OCI-LY1 (cell line): ENCODE measurements at regions not wholly inside any gene's neighbourhood (a gene's known extent, or its start where the extent isn't known, plus 50 kb on each side); places are given as distances from the start of the nearest gene placed in this dataset.

Experiments used
- EZH2 ChIP-seq: fragments of 200-600 bp; sonication (generic), shearing (Covaris generic); IDR thresholded peaks from 2 replicates; pipeline ENCODE4 v1.8.0; 2017; ENCODE audit warnings: borderline replicate concordance, mixed run types, mild to moderate bottlenecking, antibody characterized with exemption, low read length, moderate library complexity, mixed read lengths
- TF ChIP-seq, protein P1 (sequence below): fragments of 200-600 bp; sonication (generic), shearing (Covaris generic); IDR thresholded peaks from 2 replicates; pipeline ENCODE4 v1.5.1; 2017; ENCODE audit warnings: mild to moderate bottlenecking, antibody characterized with exemption, low read length, moderate library complexity, mixed read lengths

DNA sequence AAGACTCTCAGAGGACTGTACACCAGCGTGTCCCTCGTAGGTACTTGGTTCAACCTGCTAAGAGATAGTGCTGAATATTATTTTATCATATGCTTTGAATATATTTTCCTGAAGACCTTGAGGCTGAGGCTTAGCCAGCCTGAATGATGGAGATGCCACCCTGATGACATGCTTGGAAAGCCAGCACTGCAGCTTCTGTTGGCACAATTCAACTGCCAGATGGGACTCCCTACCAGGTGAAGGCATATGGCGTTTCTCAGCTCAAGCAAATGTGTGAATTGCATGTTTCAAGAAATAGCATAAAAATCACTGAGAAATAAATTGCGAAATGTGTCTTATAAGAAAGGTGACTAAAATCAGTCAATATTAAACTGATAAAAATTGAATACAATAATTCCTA is 228.1 kb upstream of the CST7 start:
- no peak for TF ChIP-seq EZH2
- TF ChIP-seq, protein P1, sequence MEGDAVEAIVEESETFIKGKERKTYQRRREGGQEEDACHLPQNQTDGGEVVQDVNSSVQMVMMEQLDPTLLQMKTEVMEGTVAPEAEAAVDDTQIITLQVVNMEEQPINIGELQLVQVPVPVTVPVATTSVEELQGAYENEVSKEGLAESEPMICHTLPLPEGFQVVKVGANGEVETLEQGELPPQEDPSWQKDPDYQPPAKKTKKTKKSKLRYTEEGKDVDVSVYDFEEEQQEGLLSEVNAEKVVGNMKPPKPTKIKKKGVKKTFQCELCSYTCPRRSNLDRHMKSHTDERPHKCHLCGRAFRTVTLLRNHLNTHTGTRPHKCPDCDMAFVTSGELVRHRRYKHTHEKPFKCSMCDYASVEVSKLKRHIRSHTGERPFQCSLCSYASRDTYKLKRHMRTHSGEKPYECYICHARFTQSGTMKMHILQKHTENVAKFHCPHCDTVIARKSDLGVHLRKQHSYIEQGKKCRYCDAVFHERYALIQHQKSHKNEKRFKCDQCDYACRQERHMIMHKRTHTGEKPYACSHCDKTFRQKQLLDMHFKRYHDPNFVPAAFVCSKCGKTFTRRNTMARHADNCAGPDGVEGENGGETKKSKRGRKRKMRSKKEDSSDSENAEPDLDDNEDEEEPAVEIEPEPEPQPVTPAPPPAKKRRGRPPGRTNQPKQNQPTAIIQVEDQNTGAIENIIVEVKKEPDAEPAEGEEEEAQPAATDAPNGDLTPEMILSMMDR, result no peak
